Skeletal muscle satellite cell (primary cell): ENCODE measurements at regions not wholly inside any gene's neighbourhood (a gene's known extent, or its start where the extent isn't known, plus 50 kb on each side); places are given as distances from the start of the nearest gene placed in this dataset.

ENCODE experiments used
- H3K27me3 ChIP-seq: 2 replicates; pipeline ENCODE4 v1.7.0; 2013; ENCODE audit warnings: low read length; ENCODE audit not compliant: control insufficient read depth, insufficient read depth
- H3K36me3 ChIP-seq: 2 replicates; pipeline ENCODE4 v1.7.0; 2013; ENCODE audit warnings: mild to moderate bottlenecking, control low read depth, low read length; ENCODE audit not compliant: insufficient read depth
- H3K4me1 ChIP-seq: 2 replicates; pipeline ENCODE4 v1.7.0; 2013; ENCODE audit warnings: low read length; ENCODE audit not compliant: control insufficient read depth, insufficient read depth
- H3K4me2 ChIP-seq: 2 replicates; pipeline ENCODE4 v1.7.0; 2013; ENCODE audit warnings: mild to moderate bottlenecking, low read length
- H3K4me3 ChIP-seq: 2 replicates; pipeline ENCODE4 v1.7.0; 2013; ENCODE audit warnings: low read length
- H3K9ac ChIP-seq: 2 replicates; pipeline ENCODE4 v1.7.0; 2013; ENCODE audit warnings: mild to moderate bottlenecking, low read depth, low read length, moderate library complexity
- H3K9me3 ChIP-seq: replicated peaks from 2 replicates; pipeline ENCODE4 v1.7.0; 2013; ENCODE audit warnings: mild to moderate bottlenecking, control low read depth, low read length

- no peak overlapping the region for H3K4me3 ChIP-seq
Measured at GRCh38 chr2:177078855-177079254, 133.7 kb upstream of the HNRNPA3 start.

GRCh38 chr2:177080746-177081284, 131.8 kb upstream of the HNRNPA3 start:
- H3K27me3 ChIP-seq, result peaks cover 5% of the 10 kb centered on the region
- H3K36me3 ChIP-seq, result no peaks in the 10 kb centered on the region
- H3K4me3 ChIP-seq, result no peak overlapping the region
- no peak overlapping the region for H3K9ac ChIP-seq
- H3K9me3 ChIP-seq, result no peaks in the 10 kb centered on the region
- H3K4me2 ChIP-seq, result no peak overlapping the region
- no peaks in the 10 kb centered on the region for H3K4me1 ChIP-seq

More at GRCh38 chr2:177078855-177079254, 133.7 kb upstream of the HNRNPA3 start:
- H3K9me3 ChIP-seq, result no peaks in the 10 kb centered on the region
- no peak overlapping the region for H3K9ac ChIP-seq
- no peaks in the 10 kb centered on the region for H3K36me3 ChIP-seq
- no peak overlapping the region for H3K4me2 ChIP-seq
- no peaks in the 10 kb centered on the region for H3K4me1 ChIP-seq
- H3K27me3 ChIP-seq, result peaks cover 5% of the 10 kb centered on the region

- Histone ChIP-seq H3K27me3 (no peaks in the 10 kb centered on the region), H3K4me2 (no peak overlapping the region), H3K9ac (no peak overlapping the region), H3K4me3 (no peak overlapping the region), H3K4me1 (no peaks in the 10 kb centered on the region), H3K9me3 (no peaks in the 10 kb centered on the region), H3K36me3 (no peaks in the 10 kb centered on the region)
Measured at GRCh38 chr2:177084607-177085006, 128.0 kb upstream of the HNRNPA3 start.

GRCh38 chr2:177088529-177088928, 124.1 kb upstream of the HNRNPA3 start:
- Histone ChIP-seq H3K27me3 (peaks cover 5% of the 10 kb centered on the region), H3K4me3 (no peak overlapping the region), H3K9me3 (no peaks in the 10 kb centered on the region), H3K4me2 (no peak overlapping the region), H3K36me3 (no peaks in the 10 kb centered on the region), H3K9ac (no peak overlapping the region), H3K4me1 (no peaks in the 10 kb centered on the region)

GRCh38 chr2:177090967-177091366, 121.6 kb upstream of the HNRNPA3 start:
- H3K4me1 ChIP-seq, result no peaks in the 10 kb centered on the region
- H3K9me3 ChIP-seq, result no peaks in the 10 kb centered on the region
- H3K9ac ChIP-seq, result no peak overlapping the region
- H3K36me3 ChIP-seq, result no peaks in the 10 kb centered on the region
- H3K4me2 ChIP-seq, result no peak overlapping the region
- peaks cover 5% of the 10 kb centered on the region for H3K27me3 ChIP-seq
- H3K4me3 ChIP-seq, result no peak overlapping the region

GRCh38 chr2:177093371-177093770, 119.2 kb upstream of the HNRNPA3 start:
- Histone ChIP-seq H3K4me1 (no peaks in the 10 kb centered on the region), H3K36me3 (no peaks in the 10 kb centered on the region), H3K27me3 (peaks cover 5% of the 10 kb centered on the region), H3K9me3 (no peaks in the 10 kb centered on the region), H3K4me3 (no peak overlapping the region), H3K9ac (no peak overlapping the region), H3K4me2 (no peak overlapping the region)

GRCh38 chr2:177098001-177098613, 114.5 kb upstream of the HNRNPA3 start:
- Histone ChIP-seq H3K9me3 (no peaks in the 10 kb centered on the region), H3K4me2 (no peak overlapping the region), H3K4me3 (no peak overlapping the region), H3K27me3 (no peaks in the 10 kb centered on the region), H3K36me3 (no peaks in the 10 kb centered on the region), H3K9ac (no peak overlapping the region), H3K4me1 (no peaks in the 10 kb centered on the region)

- no peak overlapping the region for H3K4me2 ChIP-seq
- H3K27me3 ChIP-seq, result no peaks in the 10 kb centered on the region
- no peak overlapping the region for H3K4me3 ChIP-seq
- H3K9me3 ChIP-seq, result no peaks in the 10 kb centered on the region
- H3K36me3 ChIP-seq, result no peaks in the 10 kb centered on the region
- no peak overlapping the region for H3K9ac ChIP-seq
- no peaks in the 10 kb centered on the region for H3K4me1 ChIP-seq
Measured at GRCh38 chr2:177101930-177102329, 110.7 kb upstream of the HNRNPA3 start.

GRCh38 chr2:177106212-177106611, 106.4 kb upstream of the HNRNPA3 start:
- Histone ChIP-seq H3K4me2 (no peak overlapping the region), H3K9ac (no peak overlapping the region), H3K4me3 (no peak overlapping the region), H3K27me3 (no peaks in the 10 kb centered on the region), H3K9me3 (no peaks in the 10 kb centered on the region), H3K36me3 (no peaks in the 10 kb centered on the region), H3K4me1 (no peaks in the 10 kb centered on the region)

GRCh38 chr2:177108890-177109289, 103.7 kb upstream of the HNRNPA3 start:
- Histone ChIP-seq H3K36me3 (no peaks in the 10 kb centered on the region), H3K4me2 (no peak overlapping the region), H3K9me3 (no peaks in the 10 kb centered on the region), H3K4me1 (no peaks in the 10 kb centered on the region), H3K27me3 (no peaks in the 10 kb centered on the region), H3K4me3 (no peak overlapping the region), H3K9ac (no peak overlapping the region)

- Histone ChIP-seq H3K4me3 (no peak overlapping the region), H3K27me3 (no peaks in the 10 kb centered on the region), H3K9me3 (no peaks in the 10 kb centered on the region), H3K4me2 (no peak overlapping the region), H3K4me1 (no peaks in the 10 kb centered on the region), H3K36me3 (no peaks in the 10 kb centered on the region), H3K9ac (no peak overlapping the region)
Measured at GRCh38 chr2:177114712-177115111, 97.9 kb upstream of the HNRNPA3 start.

- no peak overlapping the region for H3K4me2 ChIP-seq
- H3K9me3 ChIP-seq, result no peaks in the 10 kb centered on the region
- H3K4me1 ChIP-seq, result no peaks in the 10 kb centered on the region
- H3K36me3 ChIP-seq, result no peaks in the 10 kb centered on the region
- H3K27me3 ChIP-seq, result no peaks in the 10 kb centered on the region
- H3K9ac ChIP-seq, result no peak overlapping the region
- H3K4me3 ChIP-seq, result no peak overlapping the region
Measured at GRCh38 chr2:177117755-177118154, 94.8 kb upstream of the HNRNPA3 start.
